A673 (cell line): ENCODE measurements at regions not wholly inside any gene's neighbourhood (a gene's known extent, or its start where the extent isn't known, plus 50 kb on each side); places are given as distances from the start of the nearest gene placed in this dataset.

Source experiments
- BruUV-seq: library from RNA; stranded (reverse); fragments of 400-500 nt; replicated peaks from 2 replicates; lab custom pipeline; 2021; lab: Mats Ljungman, UMichigan
- CTCF ChIA-PET: fragments of 300-600 bp; sonication (Branson Sonifier 250); formaldehyde crosslinking; loops from one replicate; lab custom pipeline; 2022; ENCODE audit warnings: antibody characterized with exemption; lab: Charles Lee
- POLR2A ChIA-PET: fragments of 300-600 bp; sonication (Branson Sonifier 250); formaldehyde crosslinking; loops from one replicate; lab custom pipeline; 2022; ENCODE audit warnings: antibody characterized with exemption; ENCODE audit not compliant: low non-redundant PET; lab: Charles Lee
- DNase-seq: peaks from one replicate; pipeline ENCODE4 v3.0.0-alpha.2; 2015; ENCODE audit warnings: low spot score
- H3K27ac ChIP-seq: fragments of 200-600 bp; sonication (generic); 2 replicates; pipeline ENCODE4 v1.5.1; 2016; ENCODE audit warnings: mixed run types, low read depth, mild to moderate bottlenecking, mixed read lengths, antibody characterized with exemption, low read length; ENCODE audit not compliant: poor library complexity, severe bottlenecking
- H3K27me3 ChIP-seq: fragments of 200-600 bp; sonication (generic); replicated peaks from 2 replicates; pipeline ENCODE4 v1.6.1; 2017; ENCODE audit warnings: mixed run types, low read depth, mild to moderate bottlenecking, mixed read lengths, antibody characterized with exemption, low read length; ENCODE audit not compliant: insufficient read depth, poor library complexity
- H3K36me3 ChIP-seq: fragments of 200-600 bp; sonication (generic); 2 replicates; pipeline ENCODE4 v1.6.1; 2016; ENCODE audit warnings: mixed run types, mild to moderate bottlenecking, mixed read lengths, antibody characterized with exemption, low read length; ENCODE audit not compliant: insufficient read depth, poor library complexity, severe bottlenecking
- H3K4me1 ChIP-seq: fragments of 200-600 bp; sonication (generic); 2 replicates; pipeline ENCODE4 v1.6.1; 2017; ENCODE audit warnings: mixed run types, mild to moderate bottlenecking, mixed read lengths, antibody characterized with exemption, low read length; ENCODE audit not compliant: insufficient read depth, poor library complexity, severe bottlenecking
- H3K4me3 ChIP-seq: fragments of 200-600 bp; sonication (generic); 2 replicates; pipeline ENCODE4 v1.5.1; 2016; ENCODE audit warnings: low read depth, mixed run types, mild to moderate bottlenecking, mixed read lengths, low read length; ENCODE audit not compliant: poor library complexity, severe bottlenecking
- H3K9me3 ChIP-seq: fragments of 200-600 bp; sonication (generic); 2 replicates; pipeline ENCODE4 v1.6.1; 2016; ENCODE audit warnings: mixed run types, low read depth, mild to moderate bottlenecking, mixed read lengths, antibody characterized with exemption, low read length; ENCODE audit not compliant: poor library complexity, severe bottlenecking
- CTCF ChIP-seq: fragments of 300-800, 200-600 bp; sonication (generic); conservative IDR thresholded peaks from 2 replicates; pipeline ENCODE4 v1.5.1; 2017; ENCODE audit warnings: low read depth, mild to moderate bottlenecking, antibody characterized with exemption, low read length, moderate library complexity, mixed read lengths
- EZH2 ChIP-seq: fragments of 200-600 bp; sonication (generic); IDR thresholded peaks from 2 replicates; pipeline ENCODE4 v1.6.1; 2017; ENCODE audit warnings: borderline replicate concordance, low read depth, mild to moderate bottlenecking, mixed read lengths, antibody characterized with exemption, low read length; ENCODE audit not compliant: poor library complexity, severe bottlenecking
- intact Hi-C: fragments of 100-400 bp; cut with micrococcal nuclease; formaldehyde crosslinking; loops from one replicate; pipeline ENCODE4 v1.10.0; 2022; ENCODE audit not compliant: unreplicated experiment

- Histone ChIP-seq H3K27ac (no peak overlapping the region), H3K4me3 (no peak overlapping the region), H3K4me1 (no peaks in the 10 kb centered on the region), H3K27me3 (no peaks in the 10 kb centered on the region), H3K36me3 (no peaks in the 10 kb centered on the region), H3K9me3 (no peaks in the 10 kb centered on the region)
- ChIA-PET CTCF (no interaction called here), POLR2A (no interaction called here)
- TF ChIP-seq CTCF = no peak
- no peak for TF ChIP-seq EZH2
- no TSS peak for BruUV-seq
- no peak for DNase-seq
- intact Hi-C loops = no loop called here
Measured at GRCh38 chr2:153408710-153409385, 69.7 kb downstream of the RPRM start.

GRCh38 chr2:153405196-153405595, 73.4 kb downstream of the RPRM start:
- Histone ChIP-seq H3K4me3 (no peak overlapping the region), H3K4me1 (no peaks in the 10 kb centered on the region), H3K27me3 (no peaks in the 10 kb centered on the region), H3K27ac (no peak overlapping the region), H3K9me3 (no peaks in the 10 kb centered on the region), H3K36me3 (no peaks in the 10 kb centered on the region)
- no peak for DNase-seq
- no peak for TF ChIP-seq CTCF
- POLR2A ChIA-PET = no interaction called here
- CTCF ChIA-PET = no interaction called here
- BruUV-seq = no TSS peak
- intact Hi-C loops = no loop called here

- ChIA-PET CTCF (no interaction called here), POLR2A (no interaction called here)
- no peaks in the 10 kb centered on the region for H3K9me3 ChIP-seq
- H3K4me3 ChIP-seq = no peak overlapping the region
- H3K27me3 ChIP-seq = no peaks in the 10 kb centered on the region
- no peak for TF ChIP-seq EZH2
- TF ChIP-seq CTCF = no peak
- H3K36me3 ChIP-seq = no peaks in the 10 kb centered on the region
- intact Hi-C loops = no loop called here
- BruUV-seq = no TSS peak
- H3K27ac ChIP-seq = no peak overlapping the region
- H3K4me1 ChIP-seq = no peaks in the 10 kb centered on the region
- no peak for DNase-seq
Measured at GRCh38 chr2:153404792-153405191, 73.8 kb downstream of the RPRM start.
